GM12892 (cell line): ENCODE measurements at regions not wholly inside any gene's neighbourhood (a gene's known extent, or its start where the extent isn't known, plus 50 kb on each side); places are given as distances from the start of the nearest gene placed in this dataset.

Experiments
- DNase-seq: peaks from one replicate; pipeline ENCODE4 v3.0.0; 2011; ENCODE audit not compliant: insufficient read length
- FAIRE-seq: peaks from 2 replicates; lab custom pipeline; 2011; peaks lifted over from hg19 to GRCh38; lab: Jason Lieb, UNC
- POLR2A ChIP-seq: IDR thresholded peaks from 2 replicates; pipeline ENCODE4 v1.6.1; 2011; ENCODE audit warnings: low read depth, low read length, control low read depth
- POLR2AphosphoS5 ChIP-seq: IDR thresholded peaks from 2 replicates; pipeline ENCODE4 v1.6.1; 2011; ENCODE audit warnings: low read depth, low read length, control low read depth
- TAF1 ChIP-seq: IDR thresholded peaks from 2 replicates; pipeline ENCODE4 v1.6.1; 2011; ENCODE audit warnings: low read depth, mild to moderate bottlenecking, control low read depth, low read length, borderline replicate concordance

DNA sequence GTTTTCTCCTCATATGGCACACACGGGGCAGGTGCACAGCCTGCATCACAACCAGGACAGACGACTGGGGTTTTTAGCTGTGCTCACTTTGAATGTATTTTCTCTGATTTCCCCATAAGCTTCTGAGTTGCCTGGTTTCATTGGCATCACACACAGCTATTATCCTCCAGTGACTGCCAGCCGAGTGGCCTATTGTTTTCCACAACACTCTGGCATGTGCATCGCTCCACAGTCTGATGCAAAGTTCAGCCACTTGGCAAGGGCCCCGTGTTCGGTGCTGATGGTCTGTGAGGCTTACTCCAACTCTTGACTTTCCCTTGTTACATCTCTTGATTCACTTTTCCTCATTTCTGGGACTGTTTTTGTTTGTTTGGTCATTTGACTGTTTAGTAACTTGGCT is 593.1 kb downstream of the CBLN2 start:
- FAIRE-seq (no peak), DNase-seq (no peak)
- TF ChIP-seq TAF1, result no peak
- no peak for TF ChIP-seq POLR2A
- TF ChIP-seq POLR2AphosphoS5, result no peak

GRCh38 chr18:71942433-71942832 is 601.7 kb downstream of the CBLN2 start:
- no peak for DNase-seq
- FAIRE-seq, result no peak

GRCh38 chr18:71939483-71939882 is 604.7 kb downstream of the CBLN2 start:
- FAIRE-seq (no peak), DNase-seq (no peak)
- TF ChIP-seq POLR2A (no peak), TAF1 (no peak), POLR2AphosphoS5 (no peak)

More at GRCh38 chr18:71942433-71942832, 601.7 kb downstream of the CBLN2 start:
- TF ChIP-seq TAF1 (no peak), POLR2AphosphoS5 (no peak), POLR2A (no peak)

GRCh38 chr18:71936744-71937143 is 607.4 kb downstream of the CBLN2 start:
- TF ChIP-seq TAF1 (no peak), POLR2A (no peak), POLR2AphosphoS5 (no peak)
- FAIRE-seq, result no peak

GRCh38 chr18:71919211-71919610 is 624.9 kb downstream of the CBLN2 start:
- no peak for TF ChIP-seq POLR2A
- TF ChIP-seq POLR2AphosphoS5, result no peak
- TF ChIP-seq TAF1, result no peak
- DNase-seq, result no peak
- FAIRE-seq, result no peak

More at GRCh38 chr18:71936744-71937143, 607.4 kb downstream of the CBLN2 start:
- DNase-seq, result no peak

- TF ChIP-seq POLR2A (no peak), TAF1 (no peak), POLR2AphosphoS5 (no peak)
- no peak for FAIRE-seq
- DNase-seq, result no peak
These were observed 630.5 kb downstream of the CBLN2 start for GRCh38 chr18:71913641-71914040.

DNA sequence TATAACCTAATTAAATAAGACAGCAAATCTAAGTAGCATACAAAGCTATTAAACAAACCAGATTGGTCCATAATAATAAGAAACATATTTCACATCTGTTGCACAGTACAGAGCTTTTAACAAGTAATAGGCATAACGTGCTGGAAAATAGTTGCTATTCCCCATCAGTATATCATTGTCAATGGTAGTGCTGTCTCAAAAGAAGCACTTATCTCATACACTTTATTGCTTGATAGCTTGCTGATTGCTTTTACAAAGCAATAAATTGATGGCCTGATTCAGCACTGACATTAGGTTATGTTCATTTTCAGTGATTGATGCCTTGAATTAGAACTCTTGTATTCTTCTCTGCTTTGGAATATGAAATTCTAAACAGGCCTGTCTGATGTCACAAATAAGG is 641.7 kb downstream of the CBLN2 start:
- DNase-seq (no peak), FAIRE-seq (no peak)

GRCh38 chr18:71899707-71900472 is 644.3 kb downstream of the CBLN2 start:
- FAIRE-seq, result no peak
- DNase-seq, result no peak
- TF ChIP-seq TAF1, result no peak
- TF ChIP-seq POLR2A, result no peak
- TF ChIP-seq POLR2AphosphoS5, result no peak

More for the DNA sequence above, 641.7 kb downstream of the CBLN2 start:
- TF ChIP-seq TAF1 (no peak), POLR2A (no peak), POLR2AphosphoS5 (no peak)

DNA sequence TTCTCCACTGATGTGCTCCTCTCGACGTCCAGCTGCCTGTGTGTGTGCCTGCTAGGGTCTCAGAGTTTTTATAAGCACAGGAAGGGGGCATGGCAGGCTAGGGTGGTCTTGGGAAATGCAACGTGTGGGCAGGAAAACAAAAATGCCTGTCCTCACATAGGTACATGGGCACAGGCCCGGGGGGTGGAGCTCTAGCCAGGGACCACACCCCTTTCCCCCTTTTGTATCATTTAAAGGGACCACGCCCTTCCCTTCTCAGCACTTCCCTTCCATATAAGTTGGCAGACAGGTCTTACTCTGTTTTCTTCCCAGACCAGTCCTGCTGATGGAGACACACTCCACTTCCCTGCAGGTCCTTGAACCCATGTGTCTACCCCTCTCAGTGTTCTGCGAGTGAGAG is 645.0 kb downstream of the CBLN2 start:
- no peak for DNase-seq
- no peak for TF ChIP-seq POLR2A
- TF ChIP-seq TAF1, result no peak
- TF ChIP-seq POLR2AphosphoS5, result no peak
- no peak for FAIRE-seq

- DNase-seq, result no peak
These were observed 656.6 kb downstream of the CBLN2 start for GRCh38 chr18:71887509-71887908.

DNA sequence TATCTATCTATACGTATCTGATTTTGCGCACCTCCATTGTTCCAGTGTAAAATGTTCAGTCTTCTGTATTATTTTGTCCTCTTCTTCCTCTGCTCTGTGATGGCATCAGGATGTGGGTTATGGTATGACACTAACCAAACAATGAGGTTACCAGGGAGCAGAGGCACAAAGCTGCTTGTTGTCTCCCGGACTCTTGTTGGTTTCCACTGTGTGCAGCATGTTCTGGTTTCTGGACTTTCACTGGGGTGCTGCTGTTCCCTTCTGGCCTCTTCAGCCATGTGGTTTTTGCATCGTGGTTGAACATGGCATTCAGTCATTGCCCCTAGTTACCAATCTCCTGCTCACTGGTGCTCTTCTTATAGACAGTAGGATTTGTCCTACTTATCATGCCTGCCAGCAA is 665.9 kb downstream of the CBLN2 start:
- TF ChIP-seq POLR2AphosphoS5 (no peak), POLR2A (no peak), TAF1 (no peak)
- FAIRE-seq (no peak), DNase-seq (no peak)

More at GRCh38 chr18:71887509-71887908, 656.6 kb downstream of the CBLN2 start:
- no peak for TF ChIP-seq POLR2A
- TF ChIP-seq TAF1, result no peak
- TF ChIP-seq POLR2AphosphoS5, result no peak
- no peak for FAIRE-seq

GRCh38 chr18:71873695-71874094 is 670.4 kb downstream of the CBLN2 start:
- FAIRE-seq (no peak), DNase-seq (no peak)
- TF ChIP-seq POLR2A (no peak), TAF1 (no peak), POLR2AphosphoS5 (no peak)
